Naive thymus-derived CD8-positive, alpha-beta T cell (primary cell): ENCODE measurements at regions not wholly inside any gene's neighbourhood (a gene's known extent, or its start where the extent isn't known, plus 50 kb on each side); places are given as distances from the start of the nearest gene placed in this dataset.

Experiments
- ATAC-seq, 2 donors: fragments of 150-1000 bp; cut with Tn5 transposase in 1 of 2; sonication (Bioruptor Pico), chemical (Tn5 transposase) in 1 of 2; 1 replicate in 1 of 2; 2 replicates in 1 of 2; pipeline ENCODE4 v1.10.0; 2021; ENCODE audit warnings: mild to moderate bottlenecking in 2 of 2, moderate library complexity in 2 of 2
- POLR2A ChIA-PET: fragments of 350-600 bp; sonication (Branson Sonifier 250); formaldehyde crosslinking; loops from one replicate; lab custom pipeline; 2021; ENCODE audit warnings: antibody characterized with exemption; lab: Charles Lee
- DNase-seq, 10 donors: peaks; one replicate each; pipeline versions ENCODE4 v3.0.0 to v3.0.0-alpha.2; 2020 to 2022
- H3K27ac Mint-ChIP-seq, 10 donors: one replicate each; pipeline ENCODE4 v1.8.0; 2020 to 2022; ENCODE audit warnings: mild to moderate bottlenecking in 10 of 10, mixed read lengths in 10 of 10, moderate library complexity in 4 of 10, inconsistent platforms in 1 of 10
- H3K27me3 Mint-ChIP-seq, 5 donors: one replicate each; pipeline ENCODE4 v1.8.0; 2021 to 2022; ENCODE audit warnings: mixed read lengths in 5 of 5
- H3K36me3 Mint-ChIP-seq, 3 donors: one replicate each; pipeline ENCODE4 v1.8.0; 2020 to 2022; ENCODE audit warnings: mixed read lengths in 3 of 3, mild to moderate bottlenecking in 2 of 3, inconsistent platforms in 1 of 3
- H3K4me1 Mint-ChIP-seq, 4 donors: one replicate each; pipeline ENCODE4 v1.8.0; 2021 to 2022; ENCODE audit warnings: mixed read lengths in 4 of 4
- H3K4me3 Mint-ChIP-seq, 10 donors: one replicate each; pipeline ENCODE4 v1.8.0; 2020 to 2022; ENCODE audit warnings: mild to moderate bottlenecking in 10 of 10, mixed read lengths in 10 of 10, moderate library complexity in 6 of 10, inconsistent platforms in 1 of 10
- H3K9me3 Mint-ChIP-seq, 9 donors: one replicate each; pipeline ENCODE4 v1.8.0; 2020 to 2022; ENCODE audit warnings: mixed read lengths in 9 of 9, mild to moderate bottlenecking in 3 of 9, inconsistent platforms in 1 of 9, moderate library complexity in 1 of 9

DNA sequence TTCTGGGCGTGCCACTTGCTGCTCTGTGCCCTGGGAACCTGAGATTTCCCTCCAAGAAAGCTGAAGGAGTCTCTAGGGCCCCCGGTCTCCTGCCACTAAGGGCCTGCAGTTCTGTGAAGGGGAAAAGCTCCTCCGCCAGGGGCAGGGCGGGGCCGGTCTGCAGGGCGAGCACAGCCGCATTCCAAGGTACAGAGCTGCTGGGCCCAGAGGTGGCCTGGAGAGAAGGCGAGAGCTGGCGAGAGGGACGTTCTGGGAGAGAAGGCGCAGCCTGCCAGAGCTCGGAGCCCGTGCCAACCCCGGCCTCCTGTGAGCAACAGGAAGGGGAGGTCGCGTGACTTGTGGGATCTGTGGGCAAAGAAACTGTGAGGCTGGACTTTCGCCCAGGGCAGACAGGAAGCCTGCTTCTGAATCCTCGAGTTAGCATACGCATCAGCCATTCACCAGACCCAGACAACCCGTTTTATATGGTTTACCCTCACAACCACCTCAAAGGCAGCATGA is 500.4 kb downstream of the SHQ1 start:
- H3K36me3 Mint-ChIP-seq: no peaks in the 10 kb centered on the region
- peaks cover 0 to 9% (median 0%) of the 10 kb centered on the region in 5 donors for H3K27me3 Mint-ChIP-seq
- H3K4me1 Mint-ChIP-seq: peaks cover 31 to 68% (median 65%) of the 10 kb centered on the region in 4 donors
- no peaks in the 10 kb centered on the region for H3K9me3 Mint-ChIP-seq
- DNase-seq: peak in 7 of 10 donors; percentile 24 to 78 (median 30)
- ATAC-seq: peak in 1 of 2 donors; percentile 63
- H3K27ac Mint-ChIP-seq: peak overlapping the region in 7 of 10 donors; percentile 29 to 94 (median 84)
- H3K4me3 Mint-ChIP-seq: peak overlapping the region in 8 of 10 donors; percentile 4 to 58 (median 52)
- POLR2A ChIA-PET: interaction anchor here (0.5 to 1.5 kb wide), 8 partner anchors 14 to 1217 kb away, joined by 3 to 5 read pairs (median 4); no protein-coding TSS in a partner anchor

DNA sequence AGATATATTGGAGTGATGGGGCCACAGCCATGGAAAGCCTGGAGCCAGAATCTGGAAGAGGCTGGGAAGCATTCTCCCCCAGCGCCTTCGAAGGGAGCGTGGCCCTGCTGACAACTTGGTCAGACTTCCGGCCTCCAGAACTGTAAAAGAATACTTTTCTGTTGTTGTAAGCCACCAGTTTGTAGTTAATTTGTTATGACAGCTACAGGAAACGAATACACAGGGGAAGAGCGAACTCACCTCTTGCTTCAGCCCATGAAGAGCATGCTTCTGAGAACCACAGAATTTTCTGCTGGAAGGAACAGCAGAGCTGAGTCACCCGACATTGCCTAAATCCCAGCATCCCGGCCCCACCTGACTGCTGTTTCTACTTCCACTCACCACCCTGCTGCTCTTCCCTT is 501.7 kb downstream of the SHQ1 start:
- H3K9me3 Mint-ChIP-seq: no peaks in the 10 kb centered on the region
- ATAC-seq (peak; percentile 66 to 76), DNase-seq (peak in 4 of 10 donors; percentile 9 to 51 (median 32))
- H3K27me3 Mint-ChIP-seq: peaks cover 0 to under 1% (median 0%) of the 10 kb centered on the region in 5 donors
- peak overlapping the region; percentile 29 to 95 (median 83) for H3K27ac Mint-ChIP-seq
- H3K4me3 Mint-ChIP-seq: peak overlapping the region in 9 of 10 donors; percentile 5 to 75 (median 58)
- H3K36me3 Mint-ChIP-seq: no peaks in the 10 kb centered on the region
- peaks cover 28 to 77% (median 74%) of the 10 kb centered on the region in 4 donors for H3K4me1 Mint-ChIP-seq
- POLR2A ChIA-PET: interaction anchor here (1.0 to 1.4 kb wide), 2 partner anchors 99 to 101 kb away, joined by 4 to 5 read pairs; no protein-coding TSS in a partner anchor

DNA sequence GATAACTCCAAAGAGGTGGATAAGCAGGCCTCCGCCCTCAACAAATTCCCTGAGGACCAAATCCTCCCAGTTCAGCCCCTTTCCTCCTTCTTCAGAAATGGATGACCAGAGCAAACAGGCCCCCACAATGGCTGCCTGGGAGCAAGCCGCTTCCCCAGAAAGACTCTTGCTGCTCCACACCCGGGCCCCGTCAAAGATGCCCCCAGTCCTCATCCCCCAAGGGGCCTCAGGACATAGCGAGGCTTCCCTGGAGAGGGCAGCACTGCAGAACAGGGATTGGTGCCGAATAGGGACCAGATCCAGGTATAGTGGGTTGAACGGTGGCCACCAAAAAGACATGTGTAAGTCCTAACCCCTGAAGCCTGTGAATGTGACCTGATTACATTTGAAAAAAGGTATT is 502.3 kb downstream of the SHQ1 start:
- POLR2A ChIA-PET: interaction anchor here (1.0 to 1.1 kb wide), 2 partner anchors 11 to 36 kb away, joined by 4 read pairs; no protein-coding TSS in a partner anchor
- DNase-seq (no peak), ATAC-seq (no peak)
- H3K4me3 Mint-ChIP-seq: peak overlapping the region in 9 of 10 donors; percentile 9 to 75 (median 40)
- peaks cover 28 to 78% (median 74%) of the 10 kb centered on the region in 4 donors for H3K4me1 Mint-ChIP-seq
- no peaks in the 10 kb centered on the region for H3K27me3 Mint-ChIP-seq
- H3K36me3 Mint-ChIP-seq: no peaks in the 10 kb centered on the region
- H3K9me3 Mint-ChIP-seq: no peaks in the 10 kb centered on the region
- peak overlapping the region; percentile 29 to 95 (median 83) for H3K27ac Mint-ChIP-seq

DNA sequence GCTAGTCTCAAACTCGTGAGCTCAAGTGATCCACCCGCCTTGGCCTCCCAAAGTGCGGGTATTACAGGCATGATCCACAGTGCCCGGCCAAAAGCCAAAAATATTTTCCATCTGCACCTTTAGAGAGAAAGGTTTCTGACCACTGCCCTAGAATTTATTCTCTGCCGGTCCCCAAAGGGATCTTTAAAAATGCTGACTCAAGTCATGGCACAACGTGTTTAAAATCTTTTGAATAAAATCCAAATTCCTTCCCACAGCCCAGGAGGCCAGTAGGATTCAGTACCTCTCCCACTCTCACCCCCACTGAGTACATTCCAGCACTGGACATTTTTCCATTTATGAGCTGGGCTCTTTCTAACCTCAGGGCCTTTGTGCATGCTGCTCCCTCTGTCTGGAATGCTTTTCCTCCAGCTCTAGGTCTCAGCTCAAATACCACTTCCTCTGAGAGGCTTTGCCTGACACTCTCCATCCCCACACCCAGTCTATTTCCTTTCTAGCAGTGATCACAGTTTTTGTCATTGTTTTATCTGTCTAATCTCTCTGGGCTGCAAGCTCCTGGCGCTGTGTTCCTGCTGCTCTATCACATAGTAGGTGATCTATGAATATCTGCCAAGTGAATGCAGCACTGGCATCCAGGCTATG is 502.9 kb downstream of the SHQ1 start:
- POLR2A ChIA-PET: interaction anchor here (0.6 to 2.0 kb wide), 5 partner anchors 10 to 102 kb away, joined by 4 to 12 read pairs (median 7); no protein-coding TSS in a partner anchor
- Mint-ChIP-seq H3K4me1 (peaks cover 28 to 78% (median 74%) of the 10 kb centered on the region in 4 donors), H3K4me3 (peak overlapping the region in 9 of 10 donors; percentile 9 to 75 (median 40)), H3K27ac (peak overlapping the region; percentile 29 to 95 (median 68)), H3K36me3 (no peaks in the 10 kb centered on the region), H3K9me3 (no peaks in the 10 kb centered on the region), H3K27me3 (no peaks in the 10 kb centered on the region)
- no peak for ATAC-seq
- peak in 3 of 10 donors; percentile 5 to 29 (median 16) for DNase-seq

DNA sequence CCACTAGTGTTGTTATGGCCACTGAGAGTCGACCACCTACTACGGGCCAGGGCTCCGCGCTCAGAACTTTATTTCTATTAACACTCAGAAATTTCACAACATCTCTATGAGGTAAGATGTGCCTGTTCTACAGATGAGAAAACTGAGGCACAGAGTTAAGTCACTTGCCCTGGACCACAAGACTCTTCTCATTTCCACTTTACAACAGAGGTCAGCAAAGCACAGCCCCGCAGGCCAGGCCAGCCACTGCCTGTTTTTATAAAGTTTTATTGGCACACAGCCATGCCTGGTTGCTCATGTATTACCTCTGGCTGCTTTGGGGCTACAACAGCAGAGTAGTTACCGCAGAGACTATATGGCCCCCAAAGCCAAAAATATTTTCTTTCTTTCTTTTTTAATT is 503.6 kb downstream of the SHQ1 start:
- POLR2A ChIA-PET: interaction anchor here (0.7 to 2.0 kb wide), 5 partner anchors 30 to 642 kb away, joined by 3 to 12 read pairs (median 5); no protein-coding TSS in a partner anchor
- Mint-ChIP-seq H3K9me3 (no peaks in the 10 kb centered on the region), H3K27me3 (no peaks in the 10 kb centered on the region), H3K4me1 (peaks cover 28 to 78% (median 74%) of the 10 kb centered on the region in 4 donors), H3K4me3 (peak overlapping the region in 4 of 10 donors; percentile 22 to 59 (median 46)), H3K36me3 (no peaks in the 10 kb centered on the region), H3K27ac (peak overlapping the region in 8 of 10 donors; percentile 13 to 93 (median 68))
- no peak for ATAC-seq
- DNase-seq: no peak

DNA sequence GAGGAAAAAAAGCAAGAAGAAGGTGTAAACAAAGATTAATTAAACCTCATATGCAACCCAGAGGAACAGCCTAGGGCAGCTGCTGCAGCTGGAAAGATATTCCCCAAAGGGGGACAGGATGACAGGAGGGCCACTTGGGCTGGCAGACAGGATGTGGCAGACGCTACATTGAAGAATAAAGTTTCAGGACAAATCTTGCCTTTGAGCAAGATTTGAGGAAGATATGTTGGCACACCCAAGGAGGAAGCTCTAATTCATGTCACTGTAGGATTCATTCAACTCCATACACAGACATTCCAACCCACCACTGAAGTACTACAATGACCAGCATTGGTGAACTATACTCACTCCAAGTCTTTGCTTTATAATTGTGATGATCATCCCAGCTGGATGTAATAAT is 504.0 kb downstream of the SHQ1 start:
- Mint-ChIP-seq H3K27me3 (no peaks in the 10 kb centered on the region), H3K9me3 (no peaks in the 10 kb centered on the region), H3K4me3 (peak overlapping the region in 6 of 10 donors; percentile 26 to 62 (median 34)), H3K36me3 (no peaks in the 10 kb centered on the region), H3K4me1 (peaks cover 26 to 74% (median 71%) of the 10 kb centered on the region in 4 donors), H3K27ac (peak overlapping the region; percentile 5 to 93 (median 62))
- no peak for ATAC-seq
- no peak for DNase-seq
- POLR2A ChIA-PET: interaction anchor here (0.7 to 2.0 kb wide), 5 partner anchors 30 to 641 kb away, joined by 3 to 12 read pairs (median 5); no protein-coding TSS in a partner anchor

DNA sequence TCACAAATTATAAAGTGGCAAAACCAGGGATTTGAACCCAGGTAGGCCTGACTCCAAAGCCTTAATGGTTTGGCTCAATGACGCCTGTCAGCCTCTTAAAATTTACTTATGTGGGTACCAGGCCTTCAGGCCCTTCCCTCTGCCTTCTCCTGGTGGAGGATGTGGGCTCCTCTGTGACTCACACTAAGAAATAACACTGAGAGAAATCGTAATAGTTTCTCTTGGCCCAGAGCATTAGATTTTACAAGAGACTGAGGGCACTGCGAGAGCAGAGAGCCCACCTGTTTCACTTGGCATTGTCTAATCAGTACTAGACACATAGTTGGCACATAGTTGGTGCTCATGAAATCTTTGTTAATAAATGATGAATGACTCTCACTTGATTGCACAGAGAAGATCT is 505.2 kb downstream of the SHQ1 start:
- peaks cover 24 to 63% (median 61%) of the 10 kb centered on the region in 4 donors for H3K4me1 Mint-ChIP-seq
- ATAC-seq (peak in 1 of 2 donors; percentile 30), DNase-seq (no peak)
- H3K4me3 Mint-ChIP-seq: peak overlapping the region in 3 of 10 donors; percentile 1 to 31 (median 10)
- H3K36me3 Mint-ChIP-seq: no peaks in the 10 kb centered on the region
- POLR2A ChIA-PET: interaction anchor here (1.7 kb wide), 1 partner anchor 32 kb away, joined by 7 read pairs; no protein-coding TSS in a partner anchor
- H3K9me3 Mint-ChIP-seq: no peaks in the 10 kb centered on the region
- no peaks in the 10 kb centered on the region for H3K27me3 Mint-ChIP-seq
- H3K27ac Mint-ChIP-seq: peak overlapping the region; percentile 3 to 93 (median 60)

DNA sequence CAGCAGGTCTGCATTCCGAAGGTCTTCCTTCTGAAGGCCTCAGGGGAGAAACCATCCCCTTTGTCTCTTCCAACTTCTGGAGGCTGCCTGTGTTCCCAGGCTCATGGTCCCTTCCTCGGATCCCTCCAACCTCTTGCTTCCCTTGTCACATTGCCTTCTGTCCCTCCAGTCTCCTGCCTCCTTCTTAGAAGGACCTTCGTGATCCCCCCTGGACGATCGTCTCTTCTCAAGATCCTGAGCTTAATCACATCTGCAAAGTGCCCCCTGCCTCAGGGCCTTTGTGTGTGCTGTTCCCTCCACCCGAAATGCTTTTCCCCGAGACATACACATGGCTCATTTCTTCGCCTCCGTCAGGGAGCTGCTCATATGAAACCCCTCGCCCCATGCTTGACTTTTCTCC is 505.8 kb downstream of the SHQ1 start:
- H3K27me3 Mint-ChIP-seq: no peaks in the 10 kb centered on the region
- H3K4me3 Mint-ChIP-seq: no peak overlapping the region
- peak overlapping the region in 8 of 10 donors; percentile 1 to 93 (median 58) for H3K27ac Mint-ChIP-seq
- H3K9me3 Mint-ChIP-seq: no peaks in the 10 kb centered on the region
- DNase-seq (no peak), ATAC-seq (no peak)
- POLR2A ChIA-PET: interaction anchor here (0.7 to 1.7 kb wide), 2 partner anchors 32 to 82 kb away, joined by 3 to 7 read pairs; no protein-coding TSS in a partner anchor
- H3K4me1 Mint-ChIP-seq: peaks cover 24 to 56% (median 55%) of the 10 kb centered on the region in 4 donors
- no peaks in the 10 kb centered on the region for H3K36me3 Mint-ChIP-seq

DNA sequence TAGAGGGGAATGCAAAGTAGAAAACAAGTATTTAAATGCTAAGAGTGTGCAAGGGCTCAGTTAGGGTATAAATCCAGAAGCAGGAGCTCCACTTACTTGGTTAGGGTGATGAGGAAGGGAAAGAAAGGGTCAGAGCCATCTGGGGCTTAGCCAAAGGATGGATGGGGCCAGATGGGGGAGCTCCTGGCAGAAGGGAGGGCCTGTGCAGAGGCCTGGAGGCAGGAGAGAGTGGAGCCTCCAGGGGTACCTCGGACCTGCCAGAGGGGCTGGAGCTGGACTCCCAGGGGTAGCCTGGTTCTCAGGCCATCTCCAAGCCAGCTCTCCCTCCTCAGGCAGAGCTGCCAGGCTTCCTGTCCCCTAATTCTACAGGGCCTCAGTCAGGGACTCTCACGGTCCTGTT is 506.3 kb downstream of the SHQ1 start:
- H3K9me3 Mint-ChIP-seq: no peaks in the 10 kb centered on the region
- no peak for DNase-seq
- POLR2A ChIA-PET: interaction anchor here (0.6 to 1.7 kb wide), 3 partner anchors 18 to 82 kb away, joined by 3 to 7 read pairs (median 6); no protein-coding TSS in a partner anchor
- no peak overlapping the region for H3K4me3 Mint-ChIP-seq
- peak overlapping the region in 4 of 10 donors; percentile 41 to 87 (median 68) for H3K27ac Mint-ChIP-seq
- ATAC-seq: no peak
- no peaks in the 10 kb centered on the region for H3K27me3 Mint-ChIP-seq
- H3K36me3 Mint-ChIP-seq: no peaks in the 10 kb centered on the region
- peaks cover 24 to 51% (median 49%) of the 10 kb centered on the region in 4 donors for H3K4me1 Mint-ChIP-seq

DNA sequence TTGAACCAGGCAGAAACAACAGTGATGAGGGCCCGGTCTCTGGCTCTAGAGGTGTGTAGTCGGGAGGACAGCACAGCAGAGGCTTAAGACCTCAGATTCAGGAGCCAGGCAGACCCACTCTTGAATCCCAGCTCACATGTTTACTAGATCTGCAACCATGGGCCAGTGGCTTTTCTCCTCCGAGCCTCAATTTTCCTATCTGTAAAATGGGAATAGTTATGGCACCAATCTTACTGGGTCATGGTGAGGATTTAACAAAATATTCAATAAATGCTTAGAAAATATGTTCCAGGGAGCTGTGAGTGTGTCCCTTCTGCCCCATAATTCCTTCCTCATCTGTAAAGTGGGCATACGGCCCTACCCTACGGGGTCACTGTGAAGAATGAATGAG is 506.9 kb downstream of the SHQ1 start:
- no peak for DNase-seq
- ATAC-seq: no peak
- Mint-ChIP-seq H3K4me1 (peaks cover 21 to 46% (median 44%) of the 10 kb centered on the region in 4 donors), H3K27ac (peak overlapping the region in 4 of 10 donors; percentile 41 to 87 (median 68)), H3K4me3 (no peak overlapping the region), H3K9me3 (no peaks in the 10 kb centered on the region), H3K27me3 (no peaks in the 10 kb centered on the region), H3K36me3 (no peaks in the 10 kb centered on the region)
- POLR2A ChIA-PET: interaction anchor here (0.6 to 1.7 kb wide), 2 partner anchors 19 to 31 kb away, joined by 6 to 7 read pairs; no protein-coding TSS in a partner anchor

DNA sequence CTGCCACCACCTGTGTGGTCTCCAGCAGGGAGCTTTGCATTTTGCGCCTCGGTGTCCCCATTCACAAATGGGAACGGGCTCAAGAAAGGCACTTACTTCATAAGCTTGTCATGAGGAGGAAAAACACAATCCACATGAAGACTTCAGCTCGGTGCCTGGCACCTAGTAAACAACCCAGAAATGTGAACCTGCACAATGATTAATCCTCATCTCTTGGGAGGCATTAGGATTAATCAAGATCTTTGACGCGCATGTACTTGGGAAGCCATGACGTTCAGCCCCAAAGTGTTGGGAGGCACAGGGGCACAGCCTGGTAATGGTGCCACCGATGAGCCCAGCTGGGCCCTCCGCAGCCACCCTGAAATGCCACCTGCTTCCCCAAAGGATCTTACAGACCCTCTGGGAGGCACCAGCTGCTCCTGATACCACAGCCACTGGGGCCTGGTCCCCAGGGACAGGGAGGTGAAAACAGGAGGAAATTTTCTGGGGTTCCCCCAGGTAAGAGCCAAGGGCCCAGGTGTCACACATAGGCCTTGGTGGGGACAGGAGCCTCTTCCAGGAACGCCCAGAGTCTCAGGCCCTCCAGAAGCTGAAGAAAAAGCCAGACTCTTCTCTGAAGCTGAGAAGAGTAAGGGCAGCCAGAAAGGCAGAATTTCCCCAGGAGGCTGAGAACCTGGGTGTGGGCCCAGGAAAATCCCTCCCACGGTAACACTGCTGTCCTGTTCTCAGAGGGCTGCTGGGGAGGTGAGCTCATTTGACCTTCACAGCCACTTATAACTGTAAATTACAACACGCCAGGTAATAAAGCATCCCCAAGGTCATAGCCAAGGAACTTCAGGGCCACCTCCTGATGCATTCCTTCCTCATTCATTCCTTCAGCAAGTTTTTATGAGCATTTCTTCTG is 507.5 kb downstream of the SHQ1 start:
- Mint-ChIP-seq H3K4me3 (no peak overlapping the region), H3K36me3 (no peaks in the 10 kb centered on the region), H3K9me3 (no peaks in the 10 kb centered on the region), H3K27me3 (no peaks in the 10 kb centered on the region), H3K27ac (peak overlapping the region in 2 of 10 donors; percentile 54 to 84), H3K4me1 (peaks cover 15 to 39% (median 38%) of the 10 kb centered on the region in 4 donors)
- POLR2A ChIA-PET: no interaction called here
- DNase-seq (no peak), ATAC-seq (no peak)
